H9 (cell line): ENCODE measurements at regions not wholly inside any gene's neighbourhood (a gene's known extent, or its start where the extent isn't known, plus 50 kb on each side); places are given as distances from the start of the nearest gene placed in this dataset.

Source experiments
- DNase-seq: peaks from one replicate; pipeline ENCODE4 v3.0.0-alpha.2; 2017
- H2AFZ ChIP-seq: one replicate; pipeline ENCODE4 v1.6.1; 2013; ENCODE audit warnings: mild to moderate bottlenecking, low read length, control low read depth, moderate library complexity
- H2AK5ac ChIP-seq: 2 replicates; pipeline ENCODE4 v1.6.1; 2013; ENCODE audit warnings: low read length, control low read depth, mixed read lengths; ENCODE audit not compliant: insufficient read length
- H2BK120ac ChIP-seq: one replicate; pipeline ENCODE4 v1.6.1; 2013; ENCODE audit warnings: low read depth, mild to moderate bottlenecking, low read length, control low read depth, inconsistent platforms; ENCODE audit not compliant: poor library complexity, severe bottlenecking
- H2BK12ac ChIP-seq: 2 replicates; pipeline ENCODE4 v1.6.1; 2013; ENCODE audit warnings: low read length, control low read depth, mixed read lengths, low read depth; ENCODE audit not compliant: insufficient read length
- H2BK15ac ChIP-seq: 2 replicates; pipeline ENCODE4 v1.6.1; 2013; ENCODE audit warnings: low read depth, low read length, control low read depth
- H2BK20ac ChIP-seq: one replicate; pipeline ENCODE4 v1.6.1; 2013; ENCODE audit warnings: low read depth, mild to moderate bottlenecking, low read length, control low read depth, inconsistent platforms; ENCODE audit not compliant: poor library complexity, severe bottlenecking
- H2BK5ac ChIP-seq: 2 replicates; pipeline ENCODE4 v1.6.1; 2013; ENCODE audit warnings: low read length, control low read depth, mixed read lengths; ENCODE audit not compliant: insufficient read length
- H3K14ac ChIP-seq: 2 replicates; pipeline ENCODE4 v1.6.1; 2013; ENCODE audit warnings: low read length, control low read depth; ENCODE audit not compliant: insufficient read depth
- H3K18ac ChIP-seq: 2 replicates; pipeline ENCODE4 v1.6.1; 2013; ENCODE audit warnings: low read depth, mild to moderate bottlenecking, mixed read lengths, low read length, control low read depth; ENCODE audit not compliant: insufficient read length
- H3K23ac ChIP-seq: 2 replicates; pipeline ENCODE4 v1.6.1; 2013; ENCODE audit warnings: low read length, control low read depth, mixed read lengths, low read depth; ENCODE audit not compliant: insufficient read length
- H3K23me2 ChIP-seq: 2 replicates; pipeline ENCODE4 v1.6.1; 2013; ENCODE audit warnings: low read depth, mild to moderate bottlenecking, mixed read lengths, low read length, control low read depth; ENCODE audit not compliant: insufficient read length, poor library complexity, severe bottlenecking
- H3K27ac ChIP-seq: 2 replicates; pipeline ENCODE4 v1.5.1; 2013; ENCODE audit warnings: low read length, control low read depth, mixed read lengths, low read depth; ENCODE audit not compliant: insufficient read length
- H3K27me3 ChIP-seq: 2 replicates; pipeline ENCODE4 v1.6.1; 2013; ENCODE audit warnings: low read length, control low read depth, inconsistent platforms; ENCODE audit not compliant: insufficient read depth
- H3K4ac ChIP-seq: 2 replicates; pipeline ENCODE4 v1.6.1; 2013; ENCODE audit warnings: low read depth, mild to moderate bottlenecking, control low read depth, inconsistent platforms, low read length, moderate library complexity
- H3K4me1 ChIP-seq: 2 replicates; pipeline ENCODE4 v1.6.1; 2013; ENCODE audit warnings: low read length, control low read depth, inconsistent platforms; ENCODE audit not compliant: insufficient read depth
- H3K4me2 ChIP-seq: 2 replicates; pipeline ENCODE4 v1.6.1; 2013; ENCODE audit warnings: low read length, control low read depth, mixed read lengths; ENCODE audit not compliant: insufficient read length, insufficient read depth
- H3K56ac ChIP-seq: 2 replicates; pipeline ENCODE4 v1.6.1; 2013; ENCODE audit warnings: low read depth, mild to moderate bottlenecking, mixed read lengths, low read length, control low read depth; ENCODE audit not compliant: insufficient read length
- H3K79me1 ChIP-seq: 2 replicates; pipeline ENCODE4 v1.6.1; 2013; ENCODE audit warnings: low read depth, mild to moderate bottlenecking, moderate library complexity, low read length, control low read depth, inconsistent platforms; ENCODE audit not compliant: insufficient read depth, poor library complexity, severe bottlenecking
- H3K79me2 ChIP-seq: 2 replicates; pipeline ENCODE4 v1.6.1; 2013; ENCODE audit warnings: low read length, control low read depth, inconsistent platforms; ENCODE audit not compliant: insufficient read depth
- H3K9ac ChIP-seq: 2 replicates; pipeline ENCODE4 v1.6.1; 2013; ENCODE audit warnings: low read length, control low read depth, mixed read lengths; ENCODE audit not compliant: insufficient read length; ENCODE audit errors: extremely low read depth
- H3K9me3 ChIP-seq: one replicate; pipeline ENCODE4 v1.6.1; 2013; ENCODE audit warnings: low read depth, low read length, inconsistent platforms; ENCODE audit not compliant: control insufficient read depth
- H3T11ph ChIP-seq: one replicate; pipeline ENCODE4 v1.6.1; 2013; ENCODE audit warnings: mild to moderate bottlenecking, low read length, control low read depth, inconsistent platforms
- H4K20me1 ChIP-seq: one replicate; pipeline ENCODE4 v1.6.1; 2013; ENCODE audit not compliant: control insufficient read depth, insufficient read length, insufficient read depth
- H4K5ac ChIP-seq: 2 replicates; pipeline ENCODE4 v1.6.1; 2013; ENCODE audit warnings: low read depth, mild to moderate bottlenecking, mixed read lengths, low read length, control low read depth; ENCODE audit not compliant: insufficient read length
- H4K8ac ChIP-seq: replicated peaks from 2 replicates; pipeline ENCODE4 v1.6.1; 2013; ENCODE audit warnings: low read length, control low read depth, mixed read lengths, low read depth; ENCODE audit not compliant: insufficient read length
- H4K91ac ChIP-seq: 2 replicates; pipeline ENCODE4 v1.6.1; 2013; ENCODE audit warnings: low read depth, mild to moderate bottlenecking, moderate library complexity, mixed read lengths, low read length, control low read depth; ENCODE audit not compliant: insufficient read length
- H3K27ac Mint-ChIP-seq, 3 experiments: 2 replicates in 2 of 3; 3 replicates in 1 of 3; pipeline ENCODE4 v1.8.0; 2020 to 2021; ENCODE audit warnings: mixed read lengths in 3 of 3, mild to moderate bottlenecking in 1 of 3, moderate library complexity in 1 of 3
- H3K27me3 Mint-ChIP-seq: 2 replicates; pipeline ENCODE4 v1.8.0; 2021; ENCODE audit warnings: low read depth, mild to moderate bottlenecking, moderate library complexity, mixed read lengths
- H3K36me3 Mint-ChIP-seq, 3 experiments: 2 replicates in 2 of 3; 3 replicates in 1 of 3; pipeline ENCODE4 v1.8.0; 2020 to 2021; ENCODE audit warnings: low read depth in 3 of 3, mixed read lengths in 3 of 3; ENCODE audit not compliant: insufficient read depth in 1 of 3
- H3K4me1 Mint-ChIP-seq, 2 experiments: 2 replicates each; pipeline ENCODE4 v1.8.0; 2020; ENCODE audit warnings: mixed read lengths in 2 of 2
- H3K4me3 Mint-ChIP-seq, 2 experiments: 2 replicates in 1 of 2; 3 replicates in 1 of 2; pipeline ENCODE4 v1.8.0; 2020 to 2021; ENCODE audit warnings: mild to moderate bottlenecking in 2 of 2, mixed read lengths in 2 of 2, moderate library complexity in 1 of 2
- H3K9me3 Mint-ChIP-seq, 2 experiments: 2 replicates in 1 of 2; 3 replicates in 1 of 2; pipeline ENCODE4 v1.8.0; 2020; ENCODE audit warnings: mild to moderate bottlenecking in 2 of 2, mixed read lengths in 2 of 2, moderate library complexity in 1 of 2
- WGBS: extraction: QIAGEN DNeasy Blood & Tissue Kit; methylation state at CpG from one replicate; pipeline ENCODE4 v1.1.7; 2013; ENCODE audit warnings: missing lambda C conversion rate, low lambda C conversion rate, mixed read lengths; ENCODE audit not compliant: insufficient read length; ENCODE audit errors: extremely low coverage; 5-methylcytosine and 5-hydroxymethylcytosine counted together
- TF ChIP-seq, protein P1 (sequence below): fragments of 200-600 bp; sonication (generic); conservative IDR thresholded peaks from 3 replicates; pipeline ENCODE4 v1.8.0; 2021; ENCODE audit warnings: antibody characterized with exemption, mild to moderate bottlenecking

DNA sequence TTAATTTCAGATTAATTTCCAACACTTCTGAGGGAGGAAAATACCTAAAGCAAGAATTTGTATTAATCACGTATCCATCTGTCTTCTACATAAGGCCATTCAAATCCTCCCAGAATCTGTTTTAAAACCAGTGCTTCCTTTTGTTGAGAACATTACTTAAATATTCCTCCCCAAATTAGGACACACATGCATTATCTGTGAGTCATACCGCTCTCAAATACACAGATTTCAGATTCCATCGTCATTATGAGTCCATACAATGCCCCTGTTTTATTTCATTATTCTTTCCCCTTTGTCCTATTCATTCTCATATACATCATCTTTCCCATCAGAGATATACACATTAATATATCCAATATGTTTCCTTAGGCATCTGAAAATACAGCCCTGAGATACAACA lies 57.3 kb upstream of the PRSS12 start:
- no peak overlapping the region for H3K56ac ChIP-seq
- no CpG with 5 or more reads among the region's 3 CpGs for WGBS
- H2BK12ac ChIP-seq: no peak overlapping the region
- H3K4me3 Mint-ChIP-seq: no peak overlapping the region
- no peak overlapping the region for H2BK5ac ChIP-seq
- no peak overlapping the region for H2BK20ac ChIP-seq
- no peak overlapping the region for H3T11ph ChIP-seq
- no peak overlapping the region for H4K5ac ChIP-seq
- no peaks in the 10 kb centered on the region for H3K4me1 Mint-ChIP-seq
- peaks cover 3% of the 10 kb centered on the region; the same call in 1 of the 2 replicates for H3K27me3 Mint-ChIP-seq
- H3K79me2 ChIP-seq: no peaks in the 10 kb centered on the region
- H4K8ac ChIP-seq: no peak overlapping the region
- no peaks in the 10 kb centered on the region for H3K4me1 ChIP-seq
- H3K18ac ChIP-seq: no peak overlapping the region
- H3K27ac Mint-ChIP-seq: no peak overlapping the region
- H3K27ac ChIP-seq: no peak overlapping the region
- H3K9me3 Mint-ChIP-seq: peaks cover 2 to 3% of the 10 kb centered on the region in 2 experiments; a peak in 3 of 5 replicates
- no peak overlapping the region for H3K9ac ChIP-seq
- peaks cover 0 to under 1% (median 0%) of the 10 kb centered on the region in 3 experiments; a peak in 1 of 7 replicates for H3K36me3 Mint-ChIP-seq
- H2BK15ac ChIP-seq: no peak overlapping the region
- H4K20me1 ChIP-seq: no peaks in the 10 kb centered on the region
- H3K4me2 ChIP-seq: no peak overlapping the region
- H2BK120ac ChIP-seq: no peak overlapping the region
- no peaks in the 10 kb centered on the region for H3K79me1 ChIP-seq
- H4K91ac ChIP-seq: no peak overlapping the region
- H3K23me2 ChIP-seq: no peaks in the 10 kb centered on the region
- H3K4ac ChIP-seq: no peak overlapping the region
- H3K23ac ChIP-seq: no peak overlapping the region
- no peaks in the 10 kb centered on the region for H3K27me3 ChIP-seq
- no peak overlapping the region for H2AK5ac ChIP-seq
- TF ChIP-seq, protein P1, sequence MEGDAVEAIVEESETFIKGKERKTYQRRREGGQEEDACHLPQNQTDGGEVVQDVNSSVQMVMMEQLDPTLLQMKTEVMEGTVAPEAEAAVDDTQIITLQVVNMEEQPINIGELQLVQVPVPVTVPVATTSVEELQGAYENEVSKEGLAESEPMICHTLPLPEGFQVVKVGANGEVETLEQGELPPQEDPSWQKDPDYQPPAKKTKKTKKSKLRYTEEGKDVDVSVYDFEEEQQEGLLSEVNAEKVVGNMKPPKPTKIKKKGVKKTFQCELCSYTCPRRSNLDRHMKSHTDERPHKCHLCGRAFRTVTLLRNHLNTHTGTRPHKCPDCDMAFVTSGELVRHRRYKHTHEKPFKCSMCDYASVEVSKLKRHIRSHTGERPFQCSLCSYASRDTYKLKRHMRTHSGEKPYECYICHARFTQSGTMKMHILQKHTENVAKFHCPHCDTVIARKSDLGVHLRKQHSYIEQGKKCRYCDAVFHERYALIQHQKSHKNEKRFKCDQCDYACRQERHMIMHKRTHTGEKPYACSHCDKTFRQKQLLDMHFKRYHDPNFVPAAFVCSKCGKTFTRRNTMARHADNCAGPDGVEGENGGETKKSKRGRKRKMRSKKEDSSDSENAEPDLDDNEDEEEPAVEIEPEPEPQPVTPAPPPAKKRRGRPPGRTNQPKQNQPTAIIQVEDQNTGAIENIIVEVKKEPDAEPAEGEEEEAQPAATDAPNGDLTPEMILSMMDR: no peak
- no peaks in the 10 kb centered on the region for H3K9me3 ChIP-seq
- no peak for DNase-seq
- no peak overlapping the region for H2AFZ ChIP-seq
- no peak overlapping the region for H3K14ac ChIP-seq
